ENCODE measurements at regions not wholly inside any gene's neighbourhood (a gene's known extent, or its start where the extent isn't known, plus 50 kb on each side); places are given as distances from the start of the nearest gene placed in this dataset.

DNA sequence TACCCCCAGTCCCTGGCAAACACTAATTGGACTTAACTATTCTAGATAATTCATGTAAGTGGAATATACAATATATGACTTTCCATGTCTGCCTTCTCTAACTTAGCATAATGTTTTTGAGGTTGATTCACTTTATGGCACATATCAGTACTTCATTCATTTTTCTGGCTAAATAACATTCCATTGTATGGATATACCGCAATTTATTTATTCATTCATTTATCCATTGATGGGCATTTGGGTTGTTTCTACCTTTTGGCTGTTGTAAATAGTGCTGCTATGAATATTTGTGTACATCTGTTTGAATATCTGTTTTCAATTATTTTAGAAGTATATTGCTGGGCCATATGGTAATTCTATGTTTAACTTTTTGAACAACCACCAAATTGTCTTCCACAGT, 616.3 kb downstream of the UTRN start:
- WGBS, 2 donors = 89 to 94% methylated on average over 1 of the region's 1 CpG
- TF ChIP-seq, protein P1, sequence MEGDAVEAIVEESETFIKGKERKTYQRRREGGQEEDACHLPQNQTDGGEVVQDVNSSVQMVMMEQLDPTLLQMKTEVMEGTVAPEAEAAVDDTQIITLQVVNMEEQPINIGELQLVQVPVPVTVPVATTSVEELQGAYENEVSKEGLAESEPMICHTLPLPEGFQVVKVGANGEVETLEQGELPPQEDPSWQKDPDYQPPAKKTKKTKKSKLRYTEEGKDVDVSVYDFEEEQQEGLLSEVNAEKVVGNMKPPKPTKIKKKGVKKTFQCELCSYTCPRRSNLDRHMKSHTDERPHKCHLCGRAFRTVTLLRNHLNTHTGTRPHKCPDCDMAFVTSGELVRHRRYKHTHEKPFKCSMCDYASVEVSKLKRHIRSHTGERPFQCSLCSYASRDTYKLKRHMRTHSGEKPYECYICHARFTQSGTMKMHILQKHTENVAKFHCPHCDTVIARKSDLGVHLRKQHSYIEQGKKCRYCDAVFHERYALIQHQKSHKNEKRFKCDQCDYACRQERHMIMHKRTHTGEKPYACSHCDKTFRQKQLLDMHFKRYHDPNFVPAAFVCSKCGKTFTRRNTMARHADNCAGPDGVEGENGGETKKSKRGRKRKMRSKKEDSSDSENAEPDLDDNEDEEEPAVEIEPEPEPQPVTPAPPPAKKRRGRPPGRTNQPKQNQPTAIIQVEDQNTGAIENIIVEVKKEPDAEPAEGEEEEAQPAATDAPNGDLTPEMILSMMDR (IDR thresholded peaks at IDR 0.05) = no peak
- TF ChIP-seq POLR2A (IDR thresholded peaks at IDR 0.05) = no peak
- intact Hi-C loops (cut with DNase I) = no loop called here

DNA sequence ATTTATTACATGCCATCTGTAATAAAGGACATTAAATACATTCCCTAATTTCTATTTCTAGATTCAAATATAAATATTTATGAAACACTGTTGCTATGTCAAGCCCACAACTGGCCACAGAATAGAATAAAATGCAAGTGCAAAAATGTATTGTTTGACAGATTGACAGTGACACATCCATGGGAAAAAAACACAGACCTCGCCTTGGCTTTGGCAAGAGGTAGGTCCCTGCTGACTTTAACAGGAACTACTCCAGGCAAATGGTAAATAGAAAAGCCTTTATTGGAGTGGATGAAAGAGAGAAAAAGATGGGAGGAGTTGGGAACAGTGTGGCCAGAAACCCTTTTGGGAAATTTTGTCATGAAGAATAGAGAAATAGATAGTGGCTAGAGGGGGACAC, 622.9 kb downstream of the UTRN start:
- no peak for TF ChIP-seq POLR2A (IDR thresholded peaks at IDR 0.05)
- WGBS, 2 donors = 71 to 77% methylated on average over 1 of the region's 1 CpG
- no peaks in the 10 kb centered on the region for H3K36me3 ChIP-seq (replicated peaks in 1 of 2; ENCODE audit: insufficient read depth in 1 of 2, low read depth in 2 of 2)
- H3K27ac ChIP-seq = no peak overlapping the region
- no peak for ATAC-seq
- H3K4me3 ChIP-seq = no peak overlapping the region
- no peaks in the 10 kb centered on the region for H3K27me3 ChIP-seq
- DNase-seq = no peak
- no peaks in the 10 kb centered on the region for H3K4me1 ChIP-seq
- H3K9me3 ChIP-seq = no peaks in the 10 kb centered on the region
- intact Hi-C loops (cut with DNase I) = no loop called here

More for the DNA sequence above, 616.3 kb downstream of the UTRN start:
- Histone ChIP-seq H3K9me3 (no peaks in the 10 kb centered on the region), H3K4me1 (no peaks in the 10 kb centered on the region), H3K27me3 (no peaks in the 10 kb centered on the region), H3K27ac (no peak overlapping the region), H3K36me3 (replicated peaks in 1 of 2; ENCODE audit: insufficient read depth in 1 of 2, low read depth in 2 of 2) (no peaks in the 10 kb centered on the region), H3K4me3 (no peak overlapping the region)
- no peak for ATAC-seq
- DNase-seq = no peak

DNA sequence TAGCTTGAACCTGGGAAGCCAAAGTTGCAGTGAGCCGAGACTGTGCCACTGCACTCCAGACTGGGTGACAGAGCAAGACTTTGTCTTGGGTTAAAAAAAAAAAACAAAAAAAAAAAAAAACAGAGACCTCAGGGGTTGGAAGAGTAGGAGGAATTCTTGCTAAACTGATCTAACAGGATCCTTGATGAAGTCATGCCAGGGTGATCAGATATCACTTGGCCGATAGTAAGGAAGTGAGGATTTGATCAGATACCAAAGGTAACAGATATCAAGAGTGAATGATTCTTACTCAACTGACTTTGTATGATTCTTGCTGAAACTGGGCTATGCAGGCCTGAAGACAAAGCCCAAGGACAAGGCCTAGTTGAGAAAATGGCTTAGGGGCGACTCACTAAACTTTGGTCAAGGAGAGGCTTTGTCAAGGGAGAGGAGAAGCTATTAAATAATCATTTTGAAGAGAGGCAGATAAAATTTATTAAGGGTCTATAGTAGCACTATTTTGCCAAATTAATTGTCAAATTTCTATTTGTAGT, 624.7 kb downstream of the UTRN start:
- no peaks in the 10 kb centered on the region for H3K9me3 ChIP-seq
- TF ChIP-seq POLR2A (IDR thresholded peaks at IDR 0.05) = no peak
- TF ChIP-seq, protein P1 (IDR thresholded peaks at IDR 0.05) = no peak
- H3K36me3 ChIP-seq (replicated peaks in 1 of 2; ENCODE audit: insufficient read depth in 1 of 2, low read depth in 2 of 2) = no peaks in the 10 kb centered on the region
- no peak for DNase-seq
- H3K4me3 ChIP-seq = no peak overlapping the region
- intact Hi-C loops (cut with DNase I) = no loop called here
- H3K4me1 ChIP-seq = no peaks in the 10 kb centered on the region
- no peak overlapping the region for H3K27ac ChIP-seq
- no peak for ATAC-seq
- WGBS, 2 donors = 94 to 96% methylated on average over 3 of the region's 3 CpGs
- no peaks in the 10 kb centered on the region for H3K27me3 ChIP-seq

DNA sequence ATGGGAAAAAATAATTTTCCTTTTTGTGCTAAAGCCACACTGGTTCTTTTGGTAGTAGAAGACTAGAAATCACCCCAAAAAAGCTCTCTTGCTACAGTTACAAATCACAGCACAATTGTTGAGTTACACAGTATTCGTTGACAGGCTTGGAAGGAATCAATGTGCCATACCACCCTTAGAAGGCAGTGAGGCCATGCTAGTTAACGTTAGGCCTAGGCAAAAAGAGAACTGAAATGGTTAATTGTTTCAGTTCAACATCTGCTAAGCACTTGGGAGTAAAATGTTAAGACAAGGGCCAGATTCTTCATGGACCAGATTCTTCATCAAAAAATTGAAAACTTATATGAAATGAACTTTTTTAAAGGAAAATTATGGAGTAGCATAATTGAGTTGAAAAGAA, 626.2 kb downstream of the UTRN start:
- intact Hi-C loops (cut with DNase I) = no loop called here
- Histone ChIP-seq H3K36me3 (replicated peaks in 1 of 2; ENCODE audit: insufficient read depth in 1 of 2, low read depth in 2 of 2) (no peaks in the 10 kb centered on the region), H3K27ac (no peak overlapping the region), H3K4me1 (no peaks in the 10 kb centered on the region), H3K4me3 (no peak overlapping the region), H3K9me3 (no peaks in the 10 kb centered on the region), H3K27me3 (no peaks in the 10 kb centered on the region)
- WGBS, 2 donors = 87 to 90% methylated on average over 2 of the region's 2 CpGs
- ATAC-seq (no peak), DNase-seq (no peak)
- no peak for TF ChIP-seq POLR2A (IDR thresholded peaks at IDR 0.05)
- TF ChIP-seq, protein P1 (IDR thresholded peaks at IDR 0.05) = no peak

DNA sequence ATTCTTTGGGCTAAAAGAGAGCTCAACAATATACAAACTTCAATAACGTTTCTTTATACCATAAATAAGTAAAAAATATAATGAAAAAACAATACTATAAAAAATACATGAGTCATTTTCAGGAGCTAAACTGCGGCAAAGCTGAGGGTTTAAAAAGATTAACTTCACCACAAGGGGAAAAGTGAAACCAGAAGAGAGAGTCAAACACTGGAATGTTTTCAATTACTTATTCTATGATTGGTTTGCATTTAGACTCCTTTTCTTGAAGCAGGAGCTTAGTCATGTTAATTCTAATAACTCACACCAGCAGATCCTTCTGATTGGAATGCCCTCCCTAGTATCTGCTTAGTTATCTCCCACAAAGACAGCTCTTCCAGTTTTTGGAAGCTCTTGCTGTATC, 627.3 kb downstream of the UTRN start:
- no peak for DNase-seq
- no peak for TF ChIP-seq POLR2A (IDR thresholded peaks at IDR 0.05)
- TF ChIP-seq, protein P1 (IDR thresholded peaks at IDR 0.05) = no peak
- intact Hi-C loops (cut with DNase I) = no loop called here
- no peak for ATAC-seq
- Histone ChIP-seq H3K4me3 (no peak overlapping the region), H3K4me1 (no peaks in the 10 kb centered on the region), H3K9me3 (no peaks in the 10 kb centered on the region), H3K36me3 (replicated peaks in 1 of 2; ENCODE audit: insufficient read depth in 1 of 2, low read depth in 2 of 2) (no peaks in the 10 kb centered on the region), H3K27ac (no peak overlapping the region), H3K27me3 (no peaks in the 10 kb centered on the region)
- 58 to 73% methylated on average over 2 of the region's 2 CpGs for whole genome bisulfite sequencing, 2 donors
